HUES6 (cell line): ENCODE measurements at regions not wholly inside any gene's neighbourhood (a gene's known extent, or its start where the extent isn't known, plus 50 kb on each side); places are given as distances from the start of the nearest gene placed in this dataset.
"Not testable (repeated sequence)": the region's sequence is repeated elsewhere in the genome, so short reads cannot be mapped to it uniquely, and the experiment has no call there.

Experiments
- H3K27ac ChIP-seq: 2 replicates; pipeline ENCODE4 v1.7.0; 2013; ENCODE audit warnings: low read depth, mild to moderate bottlenecking, low read length, inconsistent platforms
- H3K27me3 ChIP-seq: 2 replicates; pipeline ENCODE4 v1.6.1; 2013; ENCODE audit warnings: low read length; ENCODE audit not compliant: control insufficient read depth, insufficient read depth
- H3K36me3 ChIP-seq: 2 replicates; pipeline ENCODE4 v1.6.1; 2013; ENCODE audit warnings: low read length; ENCODE audit not compliant: control insufficient read depth, insufficient read depth
- H3K4me1 ChIP-seq: 2 replicates; pipeline ENCODE4 v1.6.1; 2013; ENCODE audit warnings: low read length; ENCODE audit not compliant: control insufficient read depth, insufficient read depth
- H3K4me3 ChIP-seq: 2 replicates; pipeline ENCODE4 v1.5.1; 2013; ENCODE audit warnings: low read depth, low read length
- H3K9ac ChIP-seq: one replicate; pipeline ENCODE4 v1.6.1; 2013; ENCODE audit warnings: mild to moderate bottlenecking, low read length
- H3K9me3 ChIP-seq: 2 replicates; pipeline ENCODE4 v1.6.1; 2013; ENCODE audit warnings: low read depth, low read length; ENCODE audit not compliant: control insufficient read depth, insufficient read depth

GRCh38 chr1:19560480-19560879, 75.1 kb upstream of the CAPZB start:
- Histone ChIP-seq H3K27me3 (no peaks in the 10 kb centered on the region), H3K27ac (no peak overlapping the region), H3K36me3 (no peaks in the 10 kb centered on the region), H3K9ac (no peak overlapping the region), H3K9me3 (no peaks in the 10 kb centered on the region), H3K4me1 (no peaks in the 10 kb centered on the region), H3K4me3 (no peak overlapping the region)

- H3K27ac ChIP-seq = no peak overlapping the region
- H3K27me3 ChIP-seq = no peaks in the 10 kb centered on the region
- no peaks in the 10 kb centered on the region for H3K9me3 ChIP-seq
- no peaks in the 10 kb centered on the region for H3K36me3 ChIP-seq
- no peak overlapping the region for H3K4me3 ChIP-seq
- no peaks in the 10 kb centered on the region for H3K4me1 ChIP-seq
- no peak overlapping the region for H3K9ac ChIP-seq
These were observed 74.3 kb upstream of the CAPZB start for GRCh38 chr1:19559641-19560040.

GRCh38 chr1:19557609-19558051, 72.3 kb upstream of the CAPZB start:
- no peak overlapping the region for H3K4me3 ChIP-seq
- no peak overlapping the region for H3K27ac ChIP-seq
- no peaks in the 10 kb centered on the region for H3K36me3 ChIP-seq
- H3K4me1 ChIP-seq = no peaks in the 10 kb centered on the region
- H3K27me3 ChIP-seq = no peaks in the 10 kb centered on the region
- 0 out of 2 replicates have a peak, but pooled peaks cover 2% of the 10 kb centered on the region for H3K9me3 ChIP-seq
- no peak overlapping the region for H3K9ac ChIP-seq

- no peaks in the 10 kb centered on the region for H3K27me3 ChIP-seq
- H3K36me3 ChIP-seq = no peaks in the 10 kb centered on the region
- H3K9ac ChIP-seq = no peak overlapping the region
- H3K4me3 ChIP-seq = no peak overlapping the region
- no peaks in the 10 kb centered on the region for H3K4me1 ChIP-seq
- no peak overlapping the region for H3K27ac ChIP-seq
- H3K9me3 ChIP-seq = peaks cover 17% of the 10 kb centered on the region
These were observed 68.8 kb upstream of the CAPZB start for GRCh38 chr1:19554090-19554489.

- Histone ChIP-seq H3K4me3 (no peak overlapping the region), H3K36me3 (no peaks in the 10 kb centered on the region), H3K27me3 (no peaks in the 10 kb centered on the region), H3K4me1 (no peaks in the 10 kb centered on the region), H3K27ac (no peak overlapping the region), H3K9me3 (peaks cover 31% of the 10 kb centered on the region), H3K9ac (no peak overlapping the region)
These were observed 67.1 kb upstream of the CAPZB start for GRCh38 chr1:19552291-19553010.

GRCh38 chr1:19551837-19552236, 66.5 kb upstream of the CAPZB start:
- not testable (repeated sequence) for H3K4me1 ChIP-seq, H3K27ac ChIP-seq, H3K27me3 ChIP-seq, H3K9ac ChIP-seq, H3K36me3 ChIP-seq, H3K4me3 ChIP-seq
- peaks cover 36% of the 10 kb centered on the region for H3K9me3 ChIP-seq

GRCh38 chr1:19550437-19550836, 65.1 kb upstream of the CAPZB start:
- H3K9me3 ChIP-seq = peaks cover 45% of the 10 kb centered on the region
- not testable (repeated sequence) for H3K27ac ChIP-seq, H3K27me3 ChIP-seq, H3K4me3 ChIP-seq, H3K9ac ChIP-seq, H3K4me1 ChIP-seq, H3K36me3 ChIP-seq

- Histone ChIP-seq H3K27me3 (no peaks in the 10 kb centered on the region), H3K4me3 (no peak overlapping the region), H3K9me3 (peaks cover 51% of the 10 kb centered on the region), H3K27ac (no peak overlapping the region), H3K9ac (no peak overlapping the region), H3K36me3 (no peaks in the 10 kb centered on the region), H3K4me1 (no peaks in the 10 kb centered on the region)
These were observed 62.5 kb upstream of the CAPZB start for GRCh38 chr1:19547814-19548213.

- H3K9me3 ChIP-seq = peaks cover 19% of the 10 kb centered on the region
- H3K4me3 ChIP-seq = no peak overlapping the region
- H3K4me1 ChIP-seq = no peaks in the 10 kb centered on the region
- no peaks in the 10 kb centered on the region for H3K36me3 ChIP-seq
- no peak overlapping the region for H3K27ac ChIP-seq
- no peaks in the 10 kb centered on the region for H3K27me3 ChIP-seq
- no peak overlapping the region for H3K9ac ChIP-seq
These were observed 51.2 kb upstream of the CAPZB start for GRCh38 chr1:19536519-19536918.

- H3K4me3 ChIP-seq = no peak overlapping the region
- no peak overlapping the region for H3K9ac ChIP-seq
- H3K4me1 ChIP-seq = no peaks in the 10 kb centered on the region
- H3K36me3 ChIP-seq = no peaks in the 10 kb centered on the region
- peaks cover 18% of the 10 kb centered on the region for H3K9me3 ChIP-seq
- no peak overlapping the region for H3K27ac ChIP-seq
- H3K27me3 ChIP-seq = no peaks in the 10 kb centered on the region
These were observed 49.9 kb upstream of the CAPZB start for GRCh38 chr1:19535214-19535613.
